ENCODE measurements at regions not wholly inside any gene's neighbourhood (a gene's known extent, or its start where the extent isn't known, plus 50 kb on each side); places are given as distances from the start of the nearest gene placed in this dataset.
A peak's percentile ranks its signal among the peaks of the same experiment; 100 is the strongest.
"Not testable (repeated sequence)": the region's sequence is repeated elsewhere in the genome, so short reads cannot be mapped to it uniquely, and the experiment has no call there.

DNA sequence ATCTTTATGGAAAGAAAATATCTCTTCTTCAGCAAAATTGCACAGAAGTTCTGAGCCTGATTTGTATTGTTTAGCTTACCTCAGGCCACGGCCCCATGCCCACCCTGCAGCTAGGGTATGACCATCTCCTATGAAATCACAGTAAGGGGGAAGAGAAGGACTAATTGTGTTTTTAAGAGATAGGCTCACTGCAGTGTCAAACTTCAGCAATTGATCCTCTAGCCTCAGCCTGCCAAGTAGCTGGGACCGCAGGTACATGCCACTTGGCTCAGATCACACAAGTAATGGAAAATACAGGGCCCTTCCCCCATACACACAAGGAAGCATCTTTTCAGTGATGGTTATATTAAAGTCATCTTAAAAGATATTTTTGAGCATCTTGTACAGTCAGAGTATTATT is 60.0 kb downstream of the DMAC1 start:
- no peak for DNase-seq

DNA sequence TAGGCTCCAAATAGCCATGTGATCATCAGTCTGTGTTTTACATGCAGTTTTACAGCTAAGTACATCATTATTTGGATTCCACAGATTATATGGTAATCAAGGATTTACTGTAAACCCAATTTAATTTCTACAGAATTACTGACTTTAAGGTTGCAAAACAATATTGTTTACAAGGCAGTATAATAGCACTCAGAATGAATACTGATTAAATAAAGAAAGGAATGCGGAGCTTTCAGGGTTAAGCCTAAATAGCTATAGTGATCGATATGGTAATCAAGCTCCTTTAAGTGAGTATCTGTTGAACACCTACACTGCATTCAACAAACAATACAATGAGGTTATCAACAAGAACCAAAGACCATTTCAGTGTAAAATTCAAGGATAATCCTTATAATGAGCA is 64.3 kb downstream of the DMAC1 start:
- no peak for DNase-seq

DNA sequence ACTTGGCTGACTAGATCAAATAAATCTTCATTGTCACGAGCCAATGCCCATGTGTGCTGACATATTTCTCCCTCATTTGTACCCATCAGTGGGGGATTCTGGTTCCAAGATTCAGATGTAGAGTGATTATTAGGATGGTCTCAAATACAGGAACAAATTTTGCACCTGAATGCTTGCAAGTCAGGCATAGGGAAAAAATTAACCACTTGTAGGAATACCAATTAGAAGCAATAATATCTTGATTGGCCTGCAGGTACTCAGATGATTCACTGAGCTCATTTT is 69.5 kb downstream of the DMAC1 start:
- no peak for DNase-seq

DNA sequence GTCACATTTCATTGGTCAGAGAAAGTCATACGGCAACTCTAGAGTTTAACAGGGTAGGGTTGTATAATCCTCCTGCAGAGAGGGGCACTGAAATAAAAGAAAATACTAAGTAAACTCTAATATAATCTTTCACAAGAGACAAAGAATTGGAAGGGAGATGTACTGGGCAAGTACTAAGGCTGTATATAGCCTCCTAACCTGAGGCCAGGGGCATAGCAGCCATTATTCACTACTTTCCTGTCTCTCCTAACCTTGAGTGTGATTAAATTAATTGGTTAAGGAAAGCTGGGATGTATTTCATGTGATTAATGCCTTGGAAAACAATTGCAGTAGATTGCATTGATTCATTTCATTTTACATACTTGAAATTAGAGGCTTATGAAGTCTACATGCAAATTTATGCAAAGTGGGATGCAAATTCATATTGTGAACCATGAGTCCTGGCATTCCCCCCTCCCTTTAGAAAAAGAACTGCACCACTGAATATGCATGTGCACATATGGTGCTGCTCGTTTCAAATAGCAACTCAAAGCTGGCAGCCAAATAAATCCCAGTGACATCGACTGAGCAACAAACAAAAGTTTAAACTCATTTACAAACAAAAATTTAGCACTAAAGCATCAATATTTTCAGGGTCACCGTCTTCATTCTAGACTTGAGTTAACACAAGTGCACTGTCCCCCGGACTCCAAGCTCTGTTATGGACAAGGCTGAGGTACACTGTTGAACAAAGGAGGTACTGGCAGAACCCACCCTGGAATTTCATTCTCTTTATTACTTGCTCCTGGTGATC is 70.0 kb downstream of the DMAC1 start:
- no peak for DNase-seq

DNA sequence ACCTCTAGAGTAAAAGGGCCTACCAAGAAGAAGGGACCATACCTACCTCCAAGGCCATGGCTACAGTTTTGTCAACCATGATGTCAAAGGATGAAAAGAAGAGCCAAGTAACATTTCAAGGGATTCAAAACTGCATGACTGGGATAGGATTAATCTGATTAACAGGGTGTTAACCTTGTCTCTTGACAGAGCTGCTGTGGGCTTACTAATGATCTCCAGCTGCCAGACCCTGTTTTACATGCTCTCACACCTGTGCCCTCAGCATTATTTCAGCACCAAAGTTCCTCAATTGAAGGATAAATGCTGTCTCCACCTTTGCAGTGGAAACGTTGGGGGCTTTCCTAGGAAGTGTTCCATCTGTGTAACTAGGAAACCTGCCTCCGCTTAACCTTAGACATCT is 78.3 kb downstream of the DMAC1 start:
- DNase-seq, result no peak

DNA sequence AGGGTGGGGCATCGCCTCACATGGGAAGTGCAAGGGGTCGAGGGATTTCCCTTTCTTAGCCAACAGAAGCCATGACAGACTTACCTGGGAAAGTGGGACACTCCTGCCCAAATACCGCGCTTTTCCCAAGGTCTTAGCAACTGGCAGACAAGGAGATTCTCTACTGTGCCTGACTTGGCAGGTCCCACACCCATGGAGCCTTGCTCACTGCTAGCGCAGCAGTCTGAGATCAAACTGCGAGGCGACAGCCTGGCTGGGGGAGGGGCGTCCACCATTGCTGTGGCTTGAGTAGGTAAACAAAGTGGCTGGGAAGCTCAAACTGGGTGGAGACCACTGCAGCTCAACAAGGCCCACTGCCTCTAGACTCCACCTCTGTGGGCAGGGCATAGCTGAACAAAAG is 86.5 kb downstream of the DMAC1 start:
- DNase-seq, result not testable (repeated sequence)

DNA sequence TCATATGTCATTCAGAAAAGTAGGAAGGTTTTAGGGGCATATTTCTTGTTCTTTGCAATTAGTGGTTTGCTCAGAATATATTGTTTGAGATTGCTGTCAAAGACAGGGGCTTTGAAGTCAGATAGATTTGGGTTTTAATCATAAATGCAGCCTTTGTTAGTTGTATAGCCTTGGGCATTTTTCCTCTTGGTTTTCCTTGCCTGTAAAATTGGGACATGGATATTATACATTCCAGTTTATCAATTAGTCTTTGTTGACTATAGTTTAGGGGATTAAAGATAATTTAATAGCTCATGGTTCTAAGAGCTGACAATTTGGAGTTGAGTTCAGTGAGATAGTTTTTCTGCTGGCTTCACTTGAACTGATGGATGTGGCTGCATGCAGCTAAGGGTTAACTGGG is 88.9 kb downstream of the DMAC1 start:
- no peak for DNase-seq

DNA sequence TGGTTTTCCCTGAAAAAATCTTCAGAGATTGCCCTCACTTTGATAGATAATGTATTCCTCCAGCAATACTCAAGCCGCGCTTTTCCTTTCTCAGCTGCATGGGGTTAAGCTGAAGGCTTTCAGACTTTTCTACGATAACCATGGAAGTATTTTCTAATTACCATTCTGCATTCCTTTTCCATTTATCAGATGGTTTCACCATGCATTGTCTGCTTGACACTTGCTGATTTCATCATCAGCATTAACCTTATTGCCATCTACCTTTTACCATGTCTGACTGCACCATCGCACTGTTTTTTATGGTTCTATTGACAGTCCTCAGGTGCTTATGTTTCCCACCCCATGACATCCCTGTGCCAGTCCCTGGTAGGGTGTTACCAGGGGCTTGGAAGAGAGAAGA is 91.6 kb downstream of the DMAC1 start:
- DNase-seq, result no peak

DNA sequence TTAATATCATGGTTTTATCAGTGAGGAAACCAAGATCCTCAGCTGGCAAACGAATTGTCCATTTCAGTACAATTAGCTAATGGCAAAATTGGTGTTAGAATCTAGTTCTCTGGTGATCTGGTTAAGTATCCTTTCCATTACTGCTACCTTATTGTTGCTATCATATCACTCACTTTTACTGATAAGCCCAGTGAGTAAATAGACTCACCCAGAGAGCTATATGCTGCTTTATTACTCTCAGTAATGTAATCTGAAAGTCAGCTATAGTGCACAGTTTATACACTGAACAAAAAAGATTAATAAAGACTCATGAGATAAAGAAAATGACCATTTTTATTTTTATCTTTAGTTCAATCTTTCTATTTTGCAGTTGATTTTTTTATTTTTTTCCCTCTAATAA is 95.0 kb downstream of the DMAC1 start:
- DNase-seq, result no peak

DNA sequence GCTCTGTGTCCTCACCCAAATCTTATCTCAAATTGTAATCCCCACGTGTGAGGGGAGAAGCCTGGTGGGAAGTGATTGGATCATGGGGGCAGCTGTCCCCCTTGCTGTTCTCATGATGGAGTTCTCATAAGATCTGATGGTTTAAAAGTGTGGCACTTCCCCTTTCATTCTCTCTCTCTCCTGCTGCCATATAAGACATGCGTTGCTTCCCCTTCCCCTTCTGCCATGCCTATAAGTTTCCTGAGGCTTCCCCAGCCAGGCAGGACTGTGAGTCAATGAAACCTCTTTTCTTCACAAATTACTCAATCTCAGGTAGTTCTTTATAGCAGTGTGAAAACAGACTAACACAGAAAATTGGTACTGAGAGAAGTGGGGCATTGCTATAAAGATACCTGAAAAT is 107.7 kb downstream of the DMAC1 start:
- no peak for DNase-seq

DNA sequence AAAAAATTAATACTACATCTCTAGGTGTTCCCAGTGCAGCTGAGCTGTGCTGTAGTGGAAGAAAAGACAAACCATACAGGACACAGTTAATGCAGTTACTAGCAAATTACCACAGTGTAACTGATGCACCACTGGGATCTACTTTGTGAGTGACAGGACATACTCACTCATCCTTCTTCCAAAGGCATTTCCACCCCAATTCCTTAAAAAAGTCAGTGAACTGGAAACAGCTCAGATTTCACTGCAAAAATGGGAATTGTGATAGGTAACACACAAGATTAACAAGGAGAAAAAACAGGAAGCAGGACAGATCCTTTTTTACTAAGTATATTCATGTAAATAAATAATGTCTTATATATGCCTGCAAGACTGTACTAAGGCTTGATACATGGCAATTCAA is 109.6 kb downstream of the DMAC1 start:
- DNase-seq, result no peak

DNA sequence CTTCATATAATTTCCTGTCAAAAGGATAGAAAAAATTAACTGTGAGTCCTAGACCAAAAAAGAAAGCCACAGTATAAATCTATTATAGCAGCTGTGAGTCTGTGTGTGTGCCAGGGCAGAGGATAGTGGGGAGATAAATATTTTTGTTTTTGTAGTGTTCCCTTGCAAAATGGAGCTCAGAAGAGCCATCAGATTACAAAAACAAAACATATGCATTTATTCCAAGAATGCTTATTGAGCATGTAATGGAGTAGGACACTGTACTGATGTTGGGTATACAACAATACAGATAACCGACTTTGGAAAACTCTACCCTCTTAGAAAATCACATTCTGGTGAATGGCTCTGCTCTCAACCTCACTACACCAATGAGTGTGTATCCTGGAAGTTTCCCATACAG is 111.0 kb downstream of the DMAC1 start:
- DNase-seq, result no peak

DNA sequence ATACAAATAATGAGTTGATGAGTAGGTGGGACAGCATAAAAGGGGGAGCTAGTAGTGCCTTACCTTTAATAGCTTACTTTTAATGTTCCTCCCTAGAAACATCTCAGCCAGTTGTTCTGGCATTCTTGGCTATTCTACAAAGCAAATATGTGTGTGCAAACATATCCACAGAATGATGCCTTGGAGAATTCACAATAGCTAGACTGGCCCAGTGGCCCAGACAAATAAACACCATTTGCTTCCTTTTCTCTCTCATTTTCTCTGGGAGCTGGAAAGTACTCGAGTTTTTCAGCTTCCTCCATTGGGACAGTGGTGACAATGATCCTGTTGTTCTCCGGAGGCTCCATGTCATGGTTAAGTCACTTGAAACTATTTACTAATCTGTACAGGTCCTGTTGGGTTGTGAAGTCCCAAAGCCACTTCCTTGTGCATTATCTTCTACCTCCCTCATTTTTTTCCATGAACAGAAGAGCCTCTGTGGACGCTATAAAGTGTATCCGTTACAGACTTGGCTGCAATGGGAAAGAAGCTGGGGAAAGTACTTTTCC is 122.9 kb downstream of the DMAC1 start:
- DNase-seq, result no peak

DNA sequence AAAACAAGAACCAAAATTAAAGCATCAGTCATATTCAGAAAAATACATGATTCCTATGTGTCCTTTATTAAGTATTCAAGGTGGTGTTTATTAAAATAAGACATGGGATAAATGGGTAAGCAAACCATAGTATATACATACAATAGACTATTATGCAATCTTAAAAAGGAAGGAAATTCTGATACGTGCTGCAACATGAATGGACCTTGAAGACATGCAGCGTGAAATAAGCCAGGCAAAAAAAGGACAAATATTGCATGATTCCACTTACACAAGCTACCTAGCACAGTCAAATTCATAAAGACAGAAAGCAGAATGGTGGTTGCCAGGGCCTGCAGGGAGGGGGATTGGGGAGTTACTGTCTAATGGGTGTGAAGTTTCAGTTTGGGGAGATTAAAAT is 127.7 kb downstream of the DMAC1 start:
- DNase-seq, result no peak

DNA sequence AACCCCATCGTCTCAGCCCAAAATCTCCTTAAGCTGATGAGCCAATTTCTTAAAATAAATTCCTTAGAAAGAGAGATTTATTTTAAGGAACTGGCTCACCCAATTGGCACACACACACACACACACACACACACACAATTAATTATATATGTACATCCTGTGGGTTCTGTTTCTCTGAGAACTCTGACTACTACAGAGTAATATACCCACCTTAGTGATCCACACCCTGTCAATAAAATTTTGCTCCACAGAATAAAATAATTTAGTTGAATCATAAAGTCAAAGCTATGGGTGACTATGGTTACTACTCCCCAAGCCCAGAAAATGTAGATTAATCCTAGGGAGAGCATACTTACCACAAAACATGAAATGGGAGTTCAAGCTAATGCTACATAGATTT is 131.0 kb downstream of the DMAC1 start:
- DNase-seq, result no peak

DNA sequence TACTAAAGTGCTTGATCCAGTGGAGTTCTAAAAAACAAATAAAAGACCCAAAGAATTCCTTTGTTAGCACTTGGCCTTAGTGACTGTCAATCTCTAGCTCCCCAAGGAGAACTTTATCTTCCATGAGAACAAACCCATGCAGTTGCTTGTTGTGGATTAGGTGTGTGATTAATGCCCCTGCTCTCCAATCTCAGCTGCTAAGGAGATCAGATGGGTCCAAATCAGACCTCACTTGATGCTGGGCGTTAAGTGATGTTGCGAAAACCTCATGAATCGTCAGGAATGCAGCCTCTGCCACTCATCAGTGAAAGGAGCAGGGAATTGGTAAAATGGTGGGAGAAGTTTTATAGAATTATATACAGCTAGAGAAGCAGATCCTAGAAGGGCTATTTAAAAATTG is 133.7 kb downstream of the DMAC1 start:
- no peak for DNase-seq

DNA sequence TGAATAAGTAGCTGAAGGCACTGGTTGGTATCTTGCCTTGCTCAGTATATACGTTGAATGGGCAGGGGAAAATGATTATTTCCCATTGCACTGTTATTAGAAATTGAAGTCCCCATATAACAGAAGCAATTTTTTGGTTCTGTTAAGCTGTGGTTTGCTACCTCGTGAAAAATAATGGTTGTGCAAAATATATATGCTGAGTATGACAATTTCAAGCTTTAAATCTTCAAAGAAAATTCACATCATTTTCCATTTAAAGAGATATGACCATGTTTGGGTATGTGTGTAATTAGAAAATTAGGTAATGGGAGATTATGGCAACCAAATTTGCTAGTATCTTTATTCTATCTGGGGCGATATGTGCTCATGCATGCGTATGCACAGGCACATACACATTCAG is 139.8 kb downstream of the DMAC1 start:
- no peak for DNase-seq

DNA sequence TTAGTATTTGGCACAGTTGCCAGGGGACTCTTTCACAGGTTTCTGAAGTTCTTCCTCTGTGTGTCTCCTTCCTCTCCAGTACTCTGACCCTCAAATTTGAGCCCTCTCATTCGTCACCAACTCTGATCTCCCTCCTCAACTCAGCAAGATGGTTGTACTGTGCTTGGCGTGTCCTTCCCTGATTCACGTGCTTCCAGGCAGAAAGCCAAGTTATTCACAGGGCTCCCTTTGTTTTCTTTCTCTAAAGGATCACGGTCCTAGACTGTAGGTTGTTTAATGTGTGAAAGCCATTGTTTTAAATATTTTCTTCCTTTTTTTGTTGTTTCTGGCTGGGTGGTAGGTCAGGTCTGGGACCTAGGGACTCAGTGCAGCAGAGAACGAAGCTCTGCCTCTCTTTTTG is 142.9 kb downstream of the DMAC1 start:
- no peak for DNase-seq

DNA sequence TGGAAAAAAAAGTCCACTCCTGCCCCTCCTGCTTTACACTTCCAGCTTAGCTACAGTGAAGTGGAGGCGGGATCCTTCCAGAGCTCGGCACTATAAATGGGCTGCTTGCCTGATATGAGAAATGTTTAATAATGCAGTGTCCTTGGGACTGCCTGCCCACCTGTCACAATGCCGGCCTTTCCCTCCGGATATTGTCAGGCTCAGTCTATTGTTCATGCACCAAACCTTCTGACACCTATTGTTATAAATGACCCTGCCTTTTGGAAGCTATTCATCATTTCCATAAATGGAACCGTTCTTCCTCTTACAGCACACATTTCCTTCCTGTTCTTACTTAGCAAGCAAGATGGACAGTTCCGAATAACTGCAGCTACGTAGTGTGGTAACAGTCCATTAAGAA is 146.3 kb downstream of the DMAC1 start:
- DNase-seq, result no peak

DNA sequence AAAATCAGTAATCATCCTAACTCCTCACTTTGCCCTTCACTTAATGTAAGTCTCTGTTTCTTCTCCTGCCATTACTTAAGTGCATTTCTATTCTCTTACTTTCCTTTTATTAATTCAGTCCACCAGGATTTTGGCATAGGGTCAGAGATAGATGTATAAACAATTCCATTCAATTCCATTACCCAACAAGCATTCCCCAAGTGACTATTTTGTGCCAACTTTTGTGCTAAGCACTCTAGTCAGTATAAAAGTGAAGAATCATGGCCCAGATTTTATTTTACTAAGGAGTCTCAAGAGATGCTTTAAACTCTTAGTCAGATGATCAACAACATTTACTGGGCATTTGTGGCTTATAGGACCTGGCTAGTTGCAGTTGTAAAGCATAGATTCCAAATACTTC is 159.3 kb downstream of the DMAC1 start:
- DNase-seq, result no peak

DNA sequence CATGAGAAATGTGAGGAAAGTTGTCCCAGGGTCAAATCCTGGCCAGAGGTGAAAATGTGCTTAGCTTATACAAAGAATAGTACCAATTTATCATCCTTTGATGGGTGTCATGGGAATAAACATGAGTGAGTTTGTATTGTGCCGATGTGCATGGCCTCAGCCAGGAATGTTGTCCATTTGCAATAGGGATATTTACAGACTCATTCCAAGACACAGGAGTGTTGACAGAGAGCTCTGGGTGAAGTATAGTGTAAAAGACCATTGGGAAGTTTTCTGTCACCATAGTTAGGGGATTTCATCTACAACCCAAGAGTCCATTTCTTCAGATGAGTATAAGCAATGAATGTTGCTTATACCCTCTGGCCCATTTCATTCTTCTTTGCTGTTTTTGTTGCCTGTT is 160.1 kb downstream of the DMAC1 start:
- DNase-seq, result no peak

DNA sequence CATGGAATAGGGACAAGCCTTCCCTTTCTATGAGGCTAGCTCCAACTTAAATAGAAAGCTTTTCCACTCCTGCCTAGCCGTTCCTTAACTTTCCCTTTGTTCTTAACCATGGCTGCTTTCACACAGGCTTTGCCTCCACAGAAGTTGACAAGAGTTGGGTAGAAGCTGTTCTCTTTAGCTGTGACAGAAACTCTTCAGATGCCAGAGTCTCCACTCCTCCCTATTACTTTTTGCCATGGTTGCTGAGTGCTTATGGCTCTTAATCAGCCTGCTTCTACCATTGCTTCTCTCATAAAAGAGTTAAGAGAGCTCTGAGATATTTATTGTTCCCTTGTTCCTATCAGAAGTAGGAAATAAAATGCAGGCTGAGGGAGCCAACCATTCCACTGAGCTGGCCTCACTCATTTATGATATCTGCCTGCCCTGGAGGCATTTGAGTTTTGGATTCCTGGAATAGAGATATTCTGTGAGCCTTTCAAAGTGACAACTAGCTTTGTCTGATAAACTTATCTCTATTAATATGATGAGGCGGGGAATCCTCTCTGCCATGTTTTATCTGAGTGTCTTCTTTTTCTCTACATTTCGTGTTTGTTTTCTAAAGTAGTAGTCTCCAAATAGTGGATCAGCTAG is 162.6 kb downstream of the DMAC1 start:
- no peak for DNase-seq

DNA sequence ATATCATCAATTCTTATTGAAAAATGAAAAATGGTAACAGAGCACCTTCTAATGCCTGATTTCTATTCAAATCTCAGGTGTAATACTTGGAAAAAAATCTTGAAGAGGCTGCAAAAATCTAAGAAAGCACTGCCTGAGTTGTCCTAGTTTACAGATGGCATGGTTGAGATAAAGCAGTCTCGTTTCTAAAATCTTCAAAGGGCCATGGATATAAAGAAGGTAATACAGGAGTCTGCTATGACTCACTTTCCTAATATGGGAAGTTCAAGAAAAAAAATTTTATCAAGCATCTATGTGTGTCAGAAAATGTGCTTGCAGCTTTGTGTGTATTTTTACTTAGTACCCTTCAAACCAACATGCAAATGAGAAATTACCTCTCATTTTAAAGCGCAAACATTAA is 163.3 kb downstream of the DMAC1 start:
- no peak for DNase-seq

DNA sequence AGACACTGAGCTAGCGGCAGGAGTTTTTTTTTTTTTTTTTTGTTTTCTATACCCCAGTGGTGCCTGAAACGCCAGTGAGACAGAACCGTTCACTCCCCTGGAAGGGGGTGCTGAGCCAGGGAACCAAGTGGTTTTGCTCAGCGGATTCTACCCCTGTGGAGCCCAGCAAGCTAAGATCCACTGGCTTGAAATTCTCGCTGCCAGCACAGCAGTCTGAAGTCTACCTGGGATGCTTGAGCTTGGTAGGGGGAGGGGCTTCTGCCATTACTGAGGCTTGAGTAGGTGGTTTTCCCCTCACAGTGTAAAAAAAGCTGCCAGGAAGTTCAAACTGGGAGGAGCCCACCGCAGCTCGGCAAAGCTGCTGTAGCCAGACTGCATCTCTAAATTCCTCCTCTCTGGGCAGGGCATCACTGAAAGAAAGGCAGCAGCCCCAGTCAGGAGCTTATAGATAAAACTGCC is 173.0 kb downstream of the DMAC1 start:
- DNase-seq, result peak; percentile 66 to 76

DNA sequence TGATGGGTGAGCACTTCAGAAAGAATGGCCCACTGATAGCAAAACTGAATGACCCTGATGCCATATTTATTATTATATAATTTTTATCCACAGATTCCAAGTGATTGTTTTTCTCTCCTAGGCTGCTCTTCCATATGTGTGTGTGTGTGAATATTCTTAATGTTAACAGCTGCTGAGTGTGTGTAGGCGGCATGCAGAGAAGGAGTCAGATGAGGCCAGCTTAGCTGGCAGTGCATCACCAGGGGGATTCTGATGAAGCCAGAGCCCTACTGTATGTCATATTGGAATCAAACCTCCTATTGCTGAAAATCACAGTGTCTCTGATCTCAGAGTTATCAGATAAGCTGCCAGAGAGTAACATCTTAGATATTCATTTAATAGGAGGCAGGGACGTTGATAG is 177.1 kb downstream of the DMAC1 start:
- DNase-seq, result no peak

All from CD4-positive, alpha-beta T cell treated with Interleukin-1 beta for 1 hour (primary cell).